H1 (cell line): ENCODE measurements at regions not wholly inside any gene's neighbourhood (a gene's known extent, or its start where the extent isn't known, plus 50 kb on each side); places are given as distances from the start of the nearest gene placed in this dataset.

Experiments
- CBX5 ChIP-seq: fragments of 300-800, 300-1000 bp; sonication (generic); IDR thresholded peaks from 2 replicates; pipeline ENCODE4 v1.7.1; 2016; ENCODE audit warnings: antibody characterized with exemption, low read length, low read depth
- CTBP2 ChIP-seq: IDR thresholded peaks from 2 replicates; pipeline ENCODE4 v1.7.0; 2011; ENCODE audit warnings: borderline replicate concordance, mild to moderate bottlenecking, moderate library complexity, mixed read lengths, low read length; ENCODE audit not compliant: insufficient read depth, insufficient read length
- GABPA ChIP-seq: IDR thresholded peaks from 2 replicates; pipeline ENCODE4 v1.6.1; 2011; ENCODE audit warnings: mild to moderate bottlenecking, low read length, moderate library complexity, borderline replicate concordance; ENCODE audit not compliant: insufficient read depth
- GTF2F1 ChIP-seq: IDR thresholded peaks from 2 replicates; pipeline ENCODE4 v1.6.1; 2012; ENCODE audit warnings: low read depth, low read length, improper control_type of control experiment, borderline replicate concordance
- KDM4A ChIP-seq: IDR thresholded peaks from one replicate; pipeline ENCODE4 v1.7.1; 2012; ENCODE audit warnings: low read depth, mild to moderate bottlenecking, moderate library complexity, low read length, inconsistent platforms; ENCODE audit not compliant: severe bottlenecking
- NRF1 ChIP-seq: IDR thresholded peaks from 2 replicates; pipeline ENCODE4 v1.6.1; 2011; ENCODE audit warnings: mild to moderate bottlenecking, low read depth, low read length, improper control_type of control experiment
- SP1 ChIP-seq: IDR thresholded peaks from 2 replicates; pipeline ENCODE4 v1.6.1; 2011; ENCODE audit warnings: low read depth, low read length
- SP2 ChIP-seq: IDR thresholded peaks from 2 replicates; pipeline ENCODE4 v1.6.1; 2012; ENCODE audit warnings: mild to moderate bottlenecking, low read length, inconsistent platforms
- TAF7 ChIP-seq: optimal IDR thresholded peaks from 2 replicates; pipeline ENCODE3; 2011; ENCODE audit warnings: low read depth, mild to moderate bottlenecking, inconsistent platforms, low read length, moderate library complexity, borderline replicate concordance
- TCF12 ChIP-seq: IDR thresholded peaks from 2 replicates; pipeline ENCODE4 v1.6.1; 2011; ENCODE audit warnings: low read depth, mild to moderate bottlenecking, low read length
- TF ChIP-seq, protein P1 (sequence below): fragments of 300-600 bp; sonication (generic); IDR thresholded peaks from 2 replicates; pipeline ENCODE4 v1.7.1; 2012; ENCODE audit warnings: low read length, moderate library complexity, mild to moderate bottlenecking, inconsistent platforms; ENCODE audit not compliant: insufficient replicate concordance

DNA sequence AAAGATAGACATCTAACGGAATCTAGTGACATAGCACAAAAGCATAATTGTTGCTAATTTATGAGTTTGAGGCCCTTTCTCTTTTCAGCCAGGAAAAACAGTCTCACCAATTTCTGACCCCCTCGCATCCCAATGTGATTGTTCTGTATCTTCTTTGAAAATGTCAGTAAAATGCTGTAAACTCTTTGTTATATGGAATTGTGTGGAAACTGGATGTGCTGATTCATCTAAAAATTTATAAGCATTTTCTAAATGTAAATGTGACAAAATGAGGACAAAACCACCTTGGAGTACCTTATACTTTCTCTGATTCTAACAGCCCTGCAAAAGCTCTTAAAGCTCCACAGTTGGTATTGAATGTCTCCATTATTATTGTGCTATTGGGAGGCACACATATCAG lies 70.9 kb upstream of the MME start (continued):
- TF ChIP-seq, protein P1, sequence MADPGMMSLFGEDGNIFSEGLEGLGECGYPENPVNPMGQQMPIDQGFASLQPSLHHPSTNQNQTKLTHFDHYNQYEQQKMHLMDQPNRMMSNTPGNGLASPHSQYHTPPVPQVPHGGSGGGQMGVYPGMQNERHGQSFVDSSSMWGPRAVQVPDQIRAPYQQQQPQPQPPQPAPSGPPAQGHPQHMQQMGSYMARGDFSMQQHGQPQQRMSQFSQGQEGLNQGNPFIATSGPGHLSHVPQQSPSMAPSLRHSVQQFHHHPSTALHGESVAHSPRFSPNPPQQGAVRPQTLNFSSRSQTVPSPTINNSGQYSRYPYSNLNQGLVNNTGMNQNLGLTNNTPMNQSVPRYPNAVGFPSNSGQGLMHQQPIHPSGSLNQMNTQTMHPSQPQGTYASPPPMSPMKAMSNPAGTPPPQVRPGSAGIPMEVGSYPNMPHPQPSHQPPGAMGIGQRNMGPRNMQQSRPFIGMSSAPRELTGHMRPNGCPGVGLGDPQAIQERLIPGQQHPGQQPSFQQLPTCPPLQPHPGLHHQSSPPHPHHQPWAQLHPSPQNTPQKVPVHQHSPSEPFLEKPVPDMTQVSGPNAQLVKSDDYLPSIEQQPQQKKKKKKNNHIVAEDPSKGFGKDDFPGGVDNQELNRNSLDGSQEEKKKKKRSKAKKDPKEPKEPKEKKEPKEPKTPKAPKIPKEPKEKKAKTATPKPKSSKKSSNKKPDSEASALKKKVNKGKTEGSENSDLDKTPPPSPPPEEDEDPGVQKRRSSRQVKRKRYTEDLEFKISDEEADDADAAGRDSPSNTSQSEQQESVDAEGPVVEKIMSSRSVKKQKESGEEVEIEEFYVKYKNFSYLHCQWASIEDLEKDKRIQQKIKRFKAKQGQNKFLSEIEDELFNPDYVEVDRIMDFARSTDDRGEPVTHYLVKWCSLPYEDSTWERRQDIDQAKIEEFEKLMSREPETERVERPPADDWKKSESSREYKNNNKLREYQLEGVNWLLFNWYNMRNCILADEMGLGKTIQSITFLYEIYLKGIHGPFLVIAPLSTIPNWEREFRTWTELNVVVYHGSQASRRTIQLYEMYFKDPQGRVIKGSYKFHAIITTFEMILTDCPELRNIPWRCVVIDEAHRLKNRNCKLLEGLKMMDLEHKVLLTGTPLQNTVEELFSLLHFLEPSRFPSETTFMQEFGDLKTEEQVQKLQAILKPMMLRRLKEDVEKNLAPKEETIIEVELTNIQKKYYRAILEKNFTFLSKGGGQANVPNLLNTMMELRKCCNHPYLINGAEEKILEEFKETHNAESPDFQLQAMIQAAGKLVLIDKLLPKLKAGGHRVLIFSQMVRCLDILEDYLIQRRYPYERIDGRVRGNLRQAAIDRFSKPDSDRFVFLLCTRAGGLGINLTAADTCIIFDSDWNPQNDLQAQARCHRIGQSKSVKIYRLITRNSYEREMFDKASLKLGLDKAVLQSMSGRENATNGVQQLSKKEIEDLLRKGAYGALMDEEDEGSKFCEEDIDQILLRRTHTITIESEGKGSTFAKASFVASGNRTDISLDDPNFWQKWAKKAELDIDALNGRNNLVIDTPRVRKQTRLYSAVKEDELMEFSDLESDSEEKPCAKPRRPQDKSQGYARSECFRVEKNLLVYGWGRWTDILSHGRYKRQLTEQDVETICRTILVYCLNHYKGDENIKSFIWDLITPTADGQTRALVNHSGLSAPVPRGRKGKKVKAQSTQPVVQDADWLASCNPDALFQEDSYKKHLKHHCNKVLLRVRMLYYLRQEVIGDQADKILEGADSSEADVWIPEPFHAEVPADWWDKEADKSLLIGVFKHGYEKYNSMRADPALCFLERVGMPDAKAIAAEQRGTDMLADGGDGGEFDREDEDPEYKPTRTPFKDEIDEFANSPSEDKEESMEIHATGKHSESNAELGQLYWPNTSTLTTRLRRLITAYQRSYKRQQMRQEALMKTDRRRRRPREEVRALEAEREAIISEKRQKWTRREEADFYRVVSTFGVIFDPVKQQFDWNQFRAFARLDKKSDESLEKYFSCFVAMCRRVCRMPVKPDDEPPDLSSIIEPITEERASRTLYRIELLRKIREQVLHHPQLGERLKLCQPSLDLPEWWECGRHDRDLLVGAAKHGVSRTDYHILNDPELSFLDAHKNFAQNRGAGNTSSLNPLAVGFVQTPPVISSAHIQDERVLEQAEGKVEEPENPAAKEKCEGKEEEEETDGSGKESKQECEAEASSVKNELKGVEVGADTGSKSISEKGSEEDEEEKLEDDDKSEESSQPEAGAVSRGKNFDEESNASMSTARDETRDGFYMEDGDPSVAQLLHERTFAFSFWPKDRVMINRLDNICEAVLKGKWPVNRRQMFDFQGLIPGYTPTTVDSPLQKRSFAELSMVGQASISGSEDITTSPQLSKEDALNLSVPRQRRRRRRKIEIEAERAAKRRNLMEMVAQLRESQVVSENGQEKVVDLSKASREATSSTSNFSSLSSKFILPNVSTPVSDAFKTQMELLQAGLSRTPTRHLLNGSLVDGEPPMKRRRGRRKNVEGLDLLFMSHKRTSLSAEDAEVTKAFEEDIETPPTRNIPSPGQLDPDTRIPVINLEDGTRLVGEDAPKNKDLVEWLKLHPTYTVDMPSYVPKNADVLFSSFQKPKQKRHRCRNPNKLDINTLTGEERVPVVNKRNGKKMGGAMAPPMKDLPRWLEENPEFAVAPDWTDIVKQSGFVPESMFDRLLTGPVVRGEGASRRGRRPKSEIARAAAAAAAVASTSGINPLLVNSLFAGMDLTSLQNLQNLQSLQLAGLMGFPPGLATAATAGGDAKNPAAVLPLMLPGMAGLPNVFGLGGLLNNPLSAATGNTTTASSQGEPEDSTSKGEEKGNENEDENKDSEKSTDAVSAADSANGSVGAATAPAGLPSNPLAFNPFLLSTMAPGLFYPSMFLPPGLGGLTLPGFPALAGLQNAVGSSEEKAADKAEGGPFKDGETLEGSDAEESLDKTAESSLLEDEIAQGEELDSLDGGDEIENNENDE: no peak
- TF ChIP-seq SP1 (no peak), CTBP2 (no peak), TAF7 (no peak), KDM4A (no peak), CBX5 (no peak), GABPA (no peak), TCF12 (no peak), SP2 (no peak), NRF1 (no peak), GTF2F1 (no peak)
